ENCODE measurements at regions not wholly inside any gene's neighbourhood (a gene's known extent, or its start where the extent isn't known, plus 50 kb on each side); places are given as distances from the start of the nearest gene placed in this dataset.

DNA sequence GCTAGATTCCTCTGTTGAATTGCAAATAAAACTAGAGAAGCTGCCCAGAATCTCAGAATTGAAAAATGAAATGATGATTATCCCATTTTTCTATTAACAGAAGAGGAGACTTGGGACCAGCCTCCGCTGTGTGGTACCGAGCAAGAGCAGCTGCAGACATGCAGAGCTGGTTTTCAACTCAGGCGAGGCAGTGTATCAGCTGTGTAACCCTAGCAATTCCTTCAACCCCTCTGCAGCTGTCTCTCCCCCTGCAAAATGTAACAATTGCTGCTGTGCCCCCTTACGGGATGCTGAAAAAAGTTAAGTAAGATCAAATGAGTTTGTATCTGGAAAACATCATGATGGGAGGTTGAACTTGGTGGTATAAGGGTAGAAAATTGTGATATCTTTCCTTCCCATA, 98.5 kb upstream of the C3orf80 start:
- H3K4me3 ChIP-seq (ENCODE audit: insufficient read depth, low read depth, low read length): no peak overlapping the region
- H3K4me2 ChIP-seq (ENCODE audit: low read depth, low read length): no peak overlapping the region
- H4K91ac ChIP-seq (ENCODE audit: insufficient read depth, low read depth, low read length): no peak overlapping the region
- no peaks in the 10 kb centered on the region for H4K20me1 ChIP-seq (ENCODE audit: insufficient read depth, low read length)
- no peaks in the 10 kb centered on the region for H3K27me3 ChIP-seq (ENCODE audit: control insufficient read depth, insufficient read depth, low read length)
- H3K4ac ChIP-seq (ENCODE audit: low read depth, low read length): no peak overlapping the region
- no peak overlapping the region for H2AK5ac ChIP-seq (ENCODE audit: low read depth, low read length)
- DNase-seq (no peak), ATAC-seq (ENCODE audit: low read depth) (no peak)
- POLR2A ChIA-PET (ENCODE audit: unreplicated experiment): no interaction called here
- H2AFZ ChIP-seq (replicated peaks; ENCODE audit: low read length, poor library complexity): no peak overlapping the region
- H3K79me1 ChIP-seq (ENCODE audit: low read depth in 1 of 2, low read length in 2 of 2): no peaks in the 10 kb centered on the region
- no peak overlapping the region for H4K8ac ChIP-seq (ENCODE audit: low read depth in 2 of 2, low read length in 2 of 2)
- in situ Hi-C loops (cut with MboI; ENCODE audit: low sequenced_read_pairs) (no loop called here), dilution Hi-C loops (cut with HindIII; ENCODE audit: low sequenced_read_pairs, unreplicated experiment) (no loop called here), intact Hi-C loops (cut with micrococcal nuclease) (no loop called here)
- TF ChIP-seq FOS (IDR thresholded peaks at IDR 0.05; ENCODE audit: low read depth, low read length) (no peak), CHD1 (IDR thresholded peaks at IDR 0.05; ENCODE audit: low read depth, low read length) (no peak), RFX5 (IDR thresholded peaks at IDR 0.05; ENCODE audit: low read depth, low read length) (no peak), BHLHE40 (IDR thresholded peaks at IDR 0.05; ENCODE audit: low read depth, low read length) (no peak), CEBPB (IDR thresholded peaks at IDR 0.05; ENCODE audit: low read depth, low read length) (no peak), NFE2L2 (IDR thresholded peaks at IDR 0.05; ENCODE audit: low read depth, low read length) (no peak), RCOR1 (IDR thresholded peaks at IDR 0.05; ENCODE audit: insufficient replicate concordance, low read length) (no peak), POLR2A (IDR thresholded peaks at IDR 0.05; ENCODE audit: low read depth, low read length) (no peak), MAZ (IDR thresholded peaks at IDR 0.05; ENCODE audit: borderline replicate concordance, low read depth, low read length) (no peak), SMC3 (IDR thresholded peaks at IDR 0.05; ENCODE audit: low read depth, low read length) (no peak), RAD21 (IDR thresholded peaks at IDR 0.05; ENCODE audit: low read length) (no peak), MAFK (IDR thresholded peaks at IDR 0.05; ENCODE audit: low read depth, low read length) (no peak), MXI1 (IDR thresholded peaks at IDR 0.05; ENCODE audit: borderline replicate concordance, low read depth, low read length) (no peak)
- TF ChIP-seq, protein P1, sequence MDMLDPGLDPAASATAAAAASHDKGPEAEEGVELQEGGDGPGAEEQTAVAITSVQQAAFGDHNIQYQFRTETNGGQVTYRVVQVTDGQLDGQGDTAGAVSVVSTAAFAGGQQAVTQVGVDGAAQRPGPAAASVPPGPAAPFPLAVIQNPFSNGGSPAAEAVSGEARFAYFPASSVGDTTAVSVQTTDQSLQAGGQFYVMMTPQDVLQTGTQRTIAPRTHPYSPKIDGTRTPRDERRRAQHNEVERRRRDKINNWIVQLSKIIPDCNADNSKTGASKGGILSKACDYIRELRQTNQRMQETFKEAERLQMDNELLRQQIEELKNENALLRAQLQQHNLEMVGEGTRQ (IDR thresholded peaks at IDR 0.05; ENCODE audit: low read depth, low read length): no peak
- TF ChIP-seq, protein P2, sequence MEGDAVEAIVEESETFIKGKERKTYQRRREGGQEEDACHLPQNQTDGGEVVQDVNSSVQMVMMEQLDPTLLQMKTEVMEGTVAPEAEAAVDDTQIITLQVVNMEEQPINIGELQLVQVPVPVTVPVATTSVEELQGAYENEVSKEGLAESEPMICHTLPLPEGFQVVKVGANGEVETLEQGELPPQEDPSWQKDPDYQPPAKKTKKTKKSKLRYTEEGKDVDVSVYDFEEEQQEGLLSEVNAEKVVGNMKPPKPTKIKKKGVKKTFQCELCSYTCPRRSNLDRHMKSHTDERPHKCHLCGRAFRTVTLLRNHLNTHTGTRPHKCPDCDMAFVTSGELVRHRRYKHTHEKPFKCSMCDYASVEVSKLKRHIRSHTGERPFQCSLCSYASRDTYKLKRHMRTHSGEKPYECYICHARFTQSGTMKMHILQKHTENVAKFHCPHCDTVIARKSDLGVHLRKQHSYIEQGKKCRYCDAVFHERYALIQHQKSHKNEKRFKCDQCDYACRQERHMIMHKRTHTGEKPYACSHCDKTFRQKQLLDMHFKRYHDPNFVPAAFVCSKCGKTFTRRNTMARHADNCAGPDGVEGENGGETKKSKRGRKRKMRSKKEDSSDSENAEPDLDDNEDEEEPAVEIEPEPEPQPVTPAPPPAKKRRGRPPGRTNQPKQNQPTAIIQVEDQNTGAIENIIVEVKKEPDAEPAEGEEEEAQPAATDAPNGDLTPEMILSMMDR (conservative IDR thresholded peaks at IDR 0.05; ENCODE audit: low read depth, low read length): no peak
- TF ChIP-seq, protein P3, sequence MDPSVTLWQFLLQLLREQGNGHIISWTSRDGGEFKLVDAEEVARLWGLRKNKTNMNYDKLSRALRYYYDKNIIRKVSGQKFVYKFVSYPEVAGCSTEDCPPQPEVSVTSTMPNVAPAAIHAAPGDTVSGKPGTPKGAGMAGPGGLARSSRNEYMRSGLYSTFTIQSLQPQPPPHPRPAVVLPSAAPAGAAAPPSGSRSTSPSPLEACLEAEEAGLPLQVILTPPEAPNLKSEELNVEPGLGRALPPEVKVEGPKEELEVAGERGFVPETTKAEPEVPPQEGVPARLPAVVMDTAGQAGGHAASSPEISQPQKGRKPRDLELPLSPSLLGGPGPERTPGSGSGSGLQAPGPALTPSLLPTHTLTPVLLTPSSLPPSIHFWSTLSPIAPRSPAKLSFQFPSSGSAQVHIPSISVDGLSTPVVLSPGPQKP (IDR thresholded peaks at IDR 0.05; ENCODE audit: borderline replicate concordance, low read depth, low read length): no peak
- WGBS, 2 experiments (ENCODE audit: extremely low coverage in 2 of 2, insufficient read length in 1 of 2): no CpG with 5 or more reads among the region's 4 CpGs
- H2BK5ac ChIP-seq (ENCODE audit: low read depth, low read length, poor library complexity, severe bottlenecking): no peak overlapping the region
- H2AK9ac ChIP-seq (replicated peaks; ENCODE audit: low read depth, low read length, poor library complexity): no peak overlapping the region
- no peaks in the 10 kb centered on the region for H3K9me3 ChIP-seq (ENCODE audit: control insufficient read depth, insufficient read depth, low read length)
- H2BK20ac ChIP-seq (ENCODE audit: low read depth, low read length): no peak overlapping the region
- no peak overlapping the region for H3K14ac ChIP-seq (replicated peaks; ENCODE audit: low read depth, low read length)
- no peak overlapping the region for H3K27ac ChIP-seq (ENCODE audit: insufficient read depth, low read length)
- H3K9ac ChIP-seq (ENCODE audit: low read depth, low read length): no peak overlapping the region
- peaks cover 7% of the 10 kb centered on the region; the same call in 1 of the 2 replicates for H3K9me1 ChIP-seq (ENCODE audit: insufficient read depth, low read length)
- peaks cover 4% of the 10 kb centered on the region for H3K4me1 ChIP-seq (ENCODE audit: control insufficient read depth, insufficient read depth, low read length)
- no peak overlapping the region for H2BK15ac ChIP-seq (ENCODE audit: low read depth, low read length)
- H2BK120ac ChIP-seq (ENCODE audit: low read depth, low read length): no peak overlapping the region
- H3K56ac ChIP-seq (ENCODE audit: extremely low read depth, insufficient read depth, low read length): no peak overlapping the region
- BruUV-seq (replicated peaks): no TSS peak
- H3K36me3 ChIP-seq (ENCODE audit: control insufficient read depth, insufficient read depth, low read length): no peaks in the 10 kb centered on the region
- H4K5ac ChIP-seq (ENCODE audit: low read depth, low read length): no peak overlapping the region
- no peak overlapping the region for H3K23ac ChIP-seq (ENCODE audit: low read depth, low read length)
- no peak overlapping the region for H3K18ac ChIP-seq (ENCODE audit: low read depth, low read length)
- CTCF ChIA-PET: no interaction called here

Measured in IMR-90 (cell line).